Keratinocyte (primary cell): ENCODE measurements at regions not wholly inside any gene's neighbourhood (a gene's known extent, or its start where the extent isn't known, plus 50 kb on each side); places are given as distances from the start of the nearest gene placed in this dataset.

ENCODE experiments used
- CTCF ChIP-seq, 3 experiments: IDR thresholded peaks in 1 of 3; conservative IDR thresholded peaks in 1 of 3; optimal IDR thresholded peaks in 1 of 3; 2 replicates in 2 of 3; 3 replicates in 1 of 3; pipeline versions ENCODE3 to v1.5.1; 2011; ENCODE audit warnings: low read length in 3 of 3, mild to moderate bottlenecking in 3 of 3, moderate library complexity in 2 of 3, control low read depth in 1 of 3, inconsistent platforms in 1 of 3; ENCODE audit not compliant: insufficient read depth in 2 of 3; ENCODE audit errors: extremely low read depth in 1 of 3
- EZH2 ChIP-seq: IDR thresholded peaks from one replicate; pipeline ENCODE4 v1.6.1; 2012; ENCODE audit warnings: inconsistent platforms, mild to moderate bottlenecking, low read length, moderate library complexity

DNA sequence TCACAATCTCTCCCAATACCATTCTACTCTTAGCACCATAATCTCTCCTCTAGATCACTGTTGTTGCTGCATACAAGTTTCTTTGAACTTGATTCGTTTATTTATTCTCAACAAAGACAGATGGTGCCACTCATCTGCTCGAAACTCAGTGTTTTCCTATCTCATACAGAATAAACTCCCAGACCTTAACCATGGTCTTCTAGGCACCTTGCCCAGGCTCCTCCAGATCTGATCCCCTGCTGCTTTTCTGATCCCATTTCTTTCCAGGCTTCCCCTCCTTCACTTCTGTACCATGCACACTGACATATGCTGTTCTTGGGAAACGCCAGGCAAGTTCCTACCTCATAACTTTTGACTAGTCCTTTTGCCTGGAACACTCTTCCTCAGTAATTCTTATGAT lies 645.7 kb downstream of the DNAJB9 start:
- TF ChIP-seq CTCF (optimal IDR thresholded peaks at IDR 0.05 in 1 of 3, IDR thresholded peaks at IDR 0.05 in 1 of 3, conservative IDR thresholded peaks at IDR 0.05 in 1 of 3; ENCODE audit: extremely low read depth in 1 of 3, insufficient read depth in 2 of 3, low read length in 3 of 3), result no peak
- TF ChIP-seq EZH2, result no peak
